Liver (tissue), 8 donors: ENCODE measurements at regions not wholly inside any gene's neighbourhood (a gene's known extent, or its start where the extent isn't known, plus 50 kb on each side); places are given as distances from the start of the nearest gene placed in this dataset.

Source experiments
- DNase-seq: peaks from one replicate; pipeline ENCODE4 v3.0.0-alpha.2; 2017; ENCODE audit warnings: low spot score
- H3K27ac ChIP-seq, 2 donors: one replicate each; pipeline ENCODE4 v1.7.0; 2013; ENCODE audit warnings: inconsistent platforms in 2 of 2, low read length in 2 of 2, control low read depth in 1 of 2, low read depth in 1 of 2, mild to moderate bottlenecking in 1 of 2
- H3K27me3 ChIP-seq, 4 donors: one replicate each; pipeline versions ENCODE4 v1.6.1 to v1.7.0; 2013; ENCODE audit warnings: low read length in 3 of 4, inconsistent platforms in 1 of 4, mild to moderate bottlenecking in 1 of 4, moderate library complexity in 1 of 4; ENCODE audit not compliant: control insufficient read depth in 4 of 4, insufficient read depth in 4 of 4
- H3K36me3 ChIP-seq, 4 donors: one replicate each; pipeline versions ENCODE4 v1.6.1 to v1.7.0; 2013; ENCODE audit warnings: low read length in 3 of 4, mild to moderate bottlenecking in 3 of 4, low read depth in 1 of 4, moderate library complexity in 1 of 4; ENCODE audit not compliant: control insufficient read depth in 4 of 4, insufficient read depth in 3 of 4
- H3K4me1 ChIP-seq, 4 donors: one replicate each; pipeline versions ENCODE4 v1.6.1 to v1.7.0; 2013; ENCODE audit warnings: low read length in 3 of 4, mild to moderate bottlenecking in 3 of 4, moderate library complexity in 1 of 4; ENCODE audit not compliant: control insufficient read depth in 4 of 4, insufficient read depth in 4 of 4
- H3K4me3 ChIP-seq, 3 donors: one replicate each; pipeline versions ENCODE4 v1.6.1 to v1.7.0; 2013; ENCODE audit warnings: low read length in 3 of 3, control low read depth in 1 of 3, low read depth in 1 of 3, mild to moderate bottlenecking in 1 of 3
- H3K9ac ChIP-seq, 2 donors: one replicate each; pipeline ENCODE4 v1.7.0; 2013; ENCODE audit warnings: low read length in 2 of 2, mild to moderate bottlenecking in 2 of 2, moderate library complexity in 2 of 2, control low read depth in 1 of 2, low read depth in 1 of 2
- H3K9me3 ChIP-seq, 4 donors: one replicate each; pipeline versions ENCODE4 v1.6.1 to v1.7.0; 2013; ENCODE audit warnings: low read length in 3 of 4; ENCODE audit not compliant: control insufficient read depth in 4 of 4
- ATF3 ChIP-seq: IDR thresholded peaks from 2 replicates; pipeline ENCODE4 v1.6.1; 2016; ENCODE audit warnings: antibody characterized with exemption
- CTCF ChIP-seq: fragments of 150-350 bp; IDR thresholded peaks from 2 replicates; pipeline ENCODE4 v1.5.1; 2017; ENCODE audit warnings: improper control_type of control experiment, low read depth, low read length; ENCODE audit not compliant: missing input control
- EGR1 ChIP-seq, 2 donors: IDR thresholded peaks; 2 replicates each; pipeline ENCODE4 v1.6.1; 2016 to 2018; ENCODE audit warnings: antibody characterized with exemption in 2 of 2, low read depth in 2 of 2
- FOXA1 ChIP-seq: IDR thresholded peaks from 2 replicates; pipeline ENCODE4 v1.6.1; 2016; ENCODE audit warnings: antibody characterized with exemption
- GABPA ChIP-seq, 2 donors: IDR thresholded peaks in 1 of 2; conservative IDR thresholded peaks in 1 of 2; 2 replicates each; pipeline ENCODE4 v1.6.1; 2016; ENCODE audit warnings: antibody characterized with exemption in 2 of 2, mild to moderate bottlenecking in 1 of 2, moderate library complexity in 1 of 2
- HNF4A ChIP-seq, 2 donors: conservative IDR thresholded peaks; 2 replicates each; pipeline ENCODE4 v1.6.1; 2016; ENCODE audit warnings: antibody characterized with exemption in 2 of 2, mild to moderate bottlenecking in 2 of 2
- JUND ChIP-seq, 2 donors: IDR thresholded peaks; 2 replicates each; pipeline ENCODE4 v1.6.1; 2016; ENCODE audit warnings: antibody characterized with exemption in 2 of 2
- NR2F2 ChIP-seq: IDR thresholded peaks from 2 replicates; pipeline ENCODE4 v1.6.1; 2016; ENCODE audit warnings: antibody characterized with exemption
- RAD21 ChIP-seq, 2 donors: IDR thresholded peaks; 2 replicates each; pipeline ENCODE4 v1.6.1; 2016; ENCODE audit warnings: antibody characterized with exemption in 2 of 2, mild to moderate bottlenecking in 2 of 2
- REST ChIP-seq: IDR thresholded peaks from 2 replicates; pipeline ENCODE4 v1.6.1; 2016; ENCODE audit warnings: antibody characterized with exemption, mild to moderate bottlenecking
- RXRA ChIP-seq, 2 donors: IDR thresholded peaks; 2 replicates each; pipeline ENCODE4 v1.6.1; 2017 to 2018; ENCODE audit warnings: antibody characterized with exemption in 2 of 2, mild to moderate bottlenecking in 1 of 2
- TAF1 ChIP-seq: conservative IDR thresholded peaks from 2 replicates; pipeline ENCODE4 v1.6.1; 2016; ENCODE audit warnings: antibody characterized with exemption, mild to moderate bottlenecking
- ZBTB33 ChIP-seq: IDR thresholded peaks from 2 replicates; pipeline ENCODE4 v1.6.1; 2016; ENCODE audit warnings: antibody characterized with exemption
- WGBS: extraction: QIAGEN DNeasy Blood & Tissue Kit; methylation state at CpG from one replicate; pipeline ENCODE4 v1.1.7; 2013; 5-methylcytosine and 5-hydroxymethylcytosine counted together
- donor health status: healthy.
- donor health status: healthy.
- donor health status: healthy.
- donor health status: healthy.
- donor health status: healthy.

DNA sequence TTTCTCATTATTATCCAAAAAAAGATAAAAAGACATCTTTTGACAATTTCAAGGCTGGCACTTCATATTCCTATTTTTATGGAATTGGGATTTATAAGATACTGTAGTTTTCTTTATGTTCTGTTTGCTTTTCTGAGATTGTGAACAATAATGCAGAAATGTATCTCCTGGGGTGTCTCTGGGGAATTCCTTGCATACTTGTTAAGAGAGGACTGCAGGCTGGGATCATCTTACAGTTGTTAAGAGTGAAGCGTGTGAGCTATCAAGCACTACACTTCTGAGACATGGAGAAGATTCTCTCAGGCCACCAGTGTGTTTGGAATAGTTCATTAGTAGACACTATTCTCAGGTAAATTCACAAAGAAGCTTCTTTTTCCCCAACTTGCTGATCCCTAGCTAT, 963.3 kb upstream of the GJE1 start:
- Histone ChIP-seq H3K27me3 (no peaks in the 10 kb centered on the region), H3K36me3 (no peaks in the 10 kb centered on the region), H3K27ac (no peak overlapping the region), H3K9me3 (no peaks in the 10 kb centered on the region), H3K4me1 (peaks cover 0 to 14% (median 7%) of the 10 kb centered on the region in 4 donors), H3K4me3 (no peak overlapping the region), H3K9ac (no peak overlapping the region)
- TF ChIP-seq RXRA (IDR thresholded peaks at IDR 0.05) (no peak), REST (no peak), ATF3 (no peak), EGR1 (IDR thresholded peaks at IDR 0.05; ENCODE audit: low read depth in 2 of 2) (no peak), JUND (IDR thresholded peaks at IDR 0.05) (no peak), NR2F2 (no peak), FOXA1 (no peak), GABPA (IDR thresholded peaks at IDR 0.05 in 1 of 2, conservative IDR thresholded peaks at IDR 0.05 in 1 of 2) (no peak), TAF1 (no peak), HNF4A (conservative IDR thresholded peaks at IDR 0.05) (no peak), RAD21 (IDR thresholded peaks at IDR 0.05) (no peak)
- WGBS = 85% methylated on average over 1 of the region's 1 CpG
- DNase-seq = no peak

- H3K9me3 ChIP-seq = no peaks in the 10 kb centered on the region
- H3K4me3 ChIP-seq = no peak overlapping the region
- no peak overlapping the region for H3K9ac ChIP-seq
- no peaks in the 10 kb centered on the region for H3K36me3 ChIP-seq
- no peak for DNase-seq
- peaks cover 0 to 20% (median 11%) of the 10 kb centered on the region in 4 donors for H3K4me1 ChIP-seq
- no peak for TF ChIP-seq TAF1
- no peak for TF ChIP-seq EGR1 (IDR thresholded peaks at IDR 0.05; ENCODE audit: low read depth in 2 of 2)
- no peak for TF ChIP-seq ATF3
- no peak for TF ChIP-seq HNF4A (conservative IDR thresholded peaks at IDR 0.05)
- no peak for TF ChIP-seq GABPA (IDR thresholded peaks at IDR 0.05 in 1 of 2, conservative IDR thresholded peaks at IDR 0.05 in 1 of 2)
- TF ChIP-seq CTCF = no peak
- TF ChIP-seq NR2F2 = no peak
- no peak for TF ChIP-seq ZBTB33
- WGBS = 93% methylated on average over 20 of the region's 20 CpGs
- no peaks in the 10 kb centered on the region for H3K27me3 ChIP-seq
- H3K27ac ChIP-seq = no peak overlapping the region
These were observed 964.8 kb upstream of the GJE1 start for GRCh38 chr6:141167945-141168344.
